Stimulated activated naive CD8-positive, alpha-beta T cell treated with anti-CD3 and anti-CD28 coated beads, Interleukin-15, Interleukin-2, amounts not matched to agents 100 U/mL and 50 U/mL, for 24 hours (primary cell): ENCODE measurements at regions not wholly inside any gene's neighbourhood (a gene's known extent, or its start where the extent isn't known, plus 50 kb on each side); places are given as distances from the start of the nearest gene placed in this dataset.
"Not testable (repeated sequence)": the region's sequence is repeated elsewhere in the genome, so short reads cannot be mapped to it uniquely, and the experiment has no call there.

ENCODE experiments used
- ATAC-seq: fragments of 150-1000 bp; cut with Tn5 transposase; one replicate; pipeline ENCODE4 v1.10.0; 2021
- DNase-seq: peaks from one replicate; pipeline ENCODE4 v3.0.0; 2021

DNA sequence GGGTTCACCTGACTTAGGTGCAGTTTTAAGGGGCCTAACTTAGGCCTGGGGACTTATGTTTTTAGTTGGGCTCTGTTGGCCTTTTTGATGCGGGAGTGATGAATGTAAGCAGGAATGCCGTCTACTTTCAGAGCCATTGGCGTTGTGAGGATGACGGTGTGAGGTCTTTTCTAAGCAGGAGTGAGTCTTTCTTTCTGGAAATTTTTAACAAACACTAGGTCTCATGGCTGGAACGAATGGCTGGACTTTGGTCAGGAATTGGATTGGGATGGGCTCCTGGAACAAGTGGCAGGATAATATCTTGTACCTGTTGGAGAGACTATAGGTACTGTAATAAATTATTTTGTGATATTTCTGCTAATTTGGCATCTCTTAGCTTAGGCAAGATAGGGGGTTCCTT, 163.9 kb upstream of the CCZ1B start:
- ATAC-seq, DNase-seq: not testable (repeated sequence)

DNA sequence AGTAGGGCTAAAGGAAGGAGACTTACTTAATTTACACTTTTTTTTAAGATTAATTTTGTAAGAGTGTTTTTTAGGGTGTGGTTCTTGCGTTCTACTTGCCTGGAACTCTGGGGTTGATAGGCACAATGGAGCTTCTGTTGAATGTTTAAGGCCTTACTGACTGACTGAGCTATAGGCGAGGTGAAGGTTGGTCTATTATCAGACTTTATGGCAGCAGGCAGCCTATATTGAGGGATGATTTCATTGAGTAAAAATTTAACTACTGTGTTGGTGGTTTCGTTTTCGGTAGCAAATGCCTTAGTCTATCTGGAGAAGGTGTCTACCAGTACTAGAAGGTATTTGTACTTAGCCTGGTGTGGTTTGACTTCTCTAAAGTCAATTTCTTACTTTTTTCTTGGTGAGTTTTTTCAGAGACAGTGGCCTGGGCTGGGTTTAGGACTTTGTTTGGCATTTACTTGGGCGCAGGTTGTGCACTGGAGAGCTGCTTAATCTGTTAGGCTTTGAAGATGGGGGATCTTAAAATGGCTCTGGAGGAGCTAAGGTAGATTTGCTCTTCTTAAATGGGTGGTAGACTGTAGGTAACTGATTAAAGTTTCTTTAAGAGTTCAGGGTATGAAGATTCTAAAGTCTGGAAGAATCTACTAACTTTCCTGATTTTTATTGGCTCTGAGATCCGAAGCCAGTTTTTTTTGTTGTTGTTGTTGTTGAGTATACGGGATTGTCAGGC, 164.5 kb upstream of the CCZ1B start:
- not testable (repeated sequence) for ATAC-seq, DNase-seq

DNA sequence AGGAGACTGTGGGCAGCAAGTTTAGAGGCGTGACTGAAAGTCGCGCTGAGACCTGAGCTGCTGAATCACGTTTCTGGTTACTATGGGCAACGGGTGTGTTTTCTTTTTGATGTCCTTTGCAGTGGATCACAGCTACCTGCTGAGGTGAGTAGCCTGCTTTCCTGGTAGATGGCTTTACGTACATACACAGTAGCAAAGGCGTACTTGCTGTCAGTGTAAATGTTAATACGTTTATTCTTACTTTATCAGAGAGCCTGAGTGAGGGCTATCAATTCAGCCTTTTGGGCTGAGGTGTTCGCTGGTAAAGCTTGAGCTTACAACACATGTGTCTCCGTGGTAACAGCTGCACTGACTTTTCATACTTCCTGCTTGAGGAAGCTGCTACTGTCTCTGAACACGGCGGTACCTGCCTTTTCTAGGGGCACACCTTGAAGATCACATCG, 165.1 kb upstream of the CCZ1B start:
- DNase-seq = peak; percentile 7
- ATAC-seq = not testable (repeated sequence)

DNA sequence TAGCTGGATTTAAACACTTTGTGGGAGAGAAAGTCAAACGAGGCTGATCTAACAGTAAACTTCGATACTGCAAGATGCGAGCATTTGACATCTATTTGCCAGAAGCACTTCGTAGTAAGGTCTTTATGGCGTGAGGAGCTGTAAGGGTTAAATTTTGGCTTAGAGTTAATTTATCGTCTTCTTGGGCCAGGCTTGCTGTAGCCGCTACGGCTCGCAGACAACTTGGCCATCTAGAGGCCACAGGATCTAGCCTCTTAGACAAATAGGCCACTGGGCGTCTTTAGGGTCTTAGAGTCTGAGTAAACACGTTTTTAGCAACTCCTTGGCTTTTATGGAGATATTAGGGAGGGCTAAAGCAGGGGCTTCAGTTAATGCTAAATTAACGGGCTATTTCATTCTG, 165.6 kb upstream of the CCZ1B start:
- DNase-seq, ATAC-seq: not testable (repeated sequence)

DNA sequence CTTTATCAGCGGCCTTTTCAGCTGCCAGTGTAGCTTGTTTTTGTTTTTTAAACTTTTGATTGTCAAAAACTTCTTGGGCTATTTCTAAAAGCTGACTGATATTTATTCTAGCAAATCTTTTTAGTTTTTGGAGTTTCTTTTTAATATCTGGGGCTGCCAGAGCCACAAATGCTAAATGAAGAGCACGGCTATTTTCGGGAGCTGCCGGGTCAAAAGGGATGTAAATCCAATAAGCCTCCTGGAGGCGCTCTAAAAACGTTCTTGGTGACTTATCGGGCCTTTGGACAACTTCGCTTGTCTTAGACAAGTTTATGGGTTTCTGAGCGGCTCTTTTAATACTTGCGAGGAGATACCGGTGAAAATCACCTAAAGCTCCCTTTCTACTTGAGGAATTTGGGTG, 166.1 kb upstream of the CCZ1B start:
- ATAC-seq, DNase-seq: not testable (repeated sequence)

DNA sequence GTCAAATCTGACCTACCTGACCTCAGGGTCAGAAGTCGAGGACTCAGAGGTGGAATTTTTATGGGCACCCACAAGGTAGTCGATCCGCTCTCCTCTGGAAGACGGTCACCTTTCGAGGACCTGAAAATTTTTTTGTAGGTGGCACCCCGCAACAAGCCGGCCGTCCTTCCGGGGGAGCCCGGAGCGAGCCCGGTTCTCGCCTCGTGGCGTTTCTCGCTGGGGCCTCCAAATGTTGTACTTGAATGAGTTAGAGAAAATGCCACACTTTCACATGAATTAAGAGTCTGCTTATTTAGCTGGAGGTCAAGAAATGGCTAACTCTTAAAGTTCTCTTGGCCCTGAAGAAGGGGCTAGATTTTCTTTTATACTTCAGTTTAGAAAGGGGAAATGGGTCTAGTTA, 169.0 kb upstream of the CCZ1B start:
- not testable (repeated sequence) for ATAC-seq, DNase-seq

DNA sequence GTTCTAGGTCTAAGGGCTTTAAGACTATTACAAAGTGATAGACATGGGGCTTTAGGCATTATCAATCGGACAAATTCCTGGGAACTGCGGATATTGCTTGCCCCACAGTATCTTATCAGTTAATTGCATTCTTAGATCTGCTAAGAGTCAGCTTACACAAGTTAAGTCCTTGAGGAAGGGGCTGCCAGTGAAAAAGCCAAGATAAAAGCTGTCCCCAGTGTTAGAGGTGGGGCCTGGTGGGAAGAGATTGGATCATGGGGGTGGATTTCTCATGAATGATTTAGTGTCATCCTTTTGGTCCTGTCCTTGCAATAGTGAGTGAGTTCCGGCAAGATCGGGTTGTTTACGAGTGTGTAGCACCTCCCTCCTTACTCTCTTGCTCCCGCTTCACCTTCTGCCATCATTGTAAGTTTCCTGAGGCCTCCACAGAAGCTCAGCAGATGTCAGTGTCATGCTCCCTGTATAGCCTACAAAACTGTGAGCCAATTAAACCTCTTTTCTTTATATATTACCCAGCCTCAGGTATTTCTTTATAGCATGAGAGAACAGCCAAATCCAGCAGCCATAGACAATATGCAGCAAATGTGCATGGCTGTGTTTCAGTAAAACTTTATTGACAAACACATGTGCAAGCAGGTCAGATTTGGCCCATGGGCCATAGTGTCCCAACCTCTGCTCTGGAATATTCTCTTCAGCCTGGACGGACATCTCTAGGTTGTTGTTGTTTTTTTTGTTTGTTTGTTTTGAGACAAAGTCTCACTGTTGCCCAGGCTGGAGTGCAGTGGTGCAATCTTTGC, 169.6 kb upstream of the CCZ1B start:
- ATAC-seq, DNase-seq: not testable (repeated sequence)

DNA sequence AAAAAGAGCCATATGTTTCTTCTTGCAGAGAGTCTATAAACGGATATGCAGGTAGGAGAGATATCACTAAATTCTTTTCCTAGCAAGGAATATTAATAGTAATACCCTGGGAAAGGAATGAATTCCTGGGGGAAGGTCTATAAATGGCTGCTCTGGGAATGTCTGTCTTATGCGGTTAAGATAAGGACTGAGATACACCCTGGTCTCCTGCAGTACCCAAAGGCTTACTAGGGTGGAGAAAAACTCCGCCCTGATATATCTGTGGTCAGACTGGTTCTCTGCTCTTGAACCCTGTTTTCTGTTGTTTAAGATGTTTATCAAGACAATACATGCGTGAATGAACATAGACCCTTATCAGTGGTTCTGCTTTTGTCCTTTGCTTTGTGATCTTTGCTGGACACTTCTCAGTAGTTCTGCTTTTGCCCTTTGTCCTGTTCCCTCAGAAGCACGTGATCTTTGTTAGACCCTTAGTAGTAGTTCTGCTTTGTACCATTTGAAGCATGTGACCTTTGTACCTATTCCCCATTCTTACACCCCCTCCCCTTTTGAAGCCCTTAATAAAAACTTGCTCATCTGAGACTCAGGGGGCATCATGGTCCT, 173.1 kb upstream of the CCZ1B start:
- not testable (repeated sequence) for DNase-seq, ATAC-seq

DNA sequence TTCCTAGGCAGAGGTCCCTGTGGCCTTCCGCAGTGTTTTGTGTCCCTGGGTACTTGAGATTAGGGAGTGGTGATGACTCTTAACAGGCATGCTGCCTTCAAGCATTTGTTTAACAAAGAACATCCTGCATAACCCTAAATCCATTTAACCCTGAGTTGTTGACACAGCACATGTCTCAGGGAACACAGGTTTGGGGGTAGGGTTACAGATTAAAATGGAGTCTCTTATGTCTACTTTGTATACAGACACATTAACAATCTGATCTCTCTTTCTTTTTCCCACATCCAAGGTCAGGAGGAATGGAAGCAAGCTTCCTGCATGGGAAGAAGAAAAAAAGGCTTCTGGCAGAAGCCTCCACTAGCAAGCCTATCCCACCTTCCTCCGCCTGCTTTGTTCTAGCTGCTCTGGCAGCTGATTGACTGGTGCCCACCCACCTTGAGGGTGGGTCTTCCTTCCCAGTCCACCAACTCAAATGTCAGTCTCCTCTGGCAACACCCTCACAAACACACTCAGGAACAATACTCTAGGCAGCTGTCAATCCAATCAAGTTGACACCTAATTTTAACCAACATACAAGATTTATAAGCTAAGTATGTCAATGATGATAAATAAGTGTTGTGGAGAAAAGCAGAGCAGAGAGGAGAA, 176.5 kb upstream of the CCZ1B start:
- DNase-seq = no peak
- ATAC-seq = no peak

DNA sequence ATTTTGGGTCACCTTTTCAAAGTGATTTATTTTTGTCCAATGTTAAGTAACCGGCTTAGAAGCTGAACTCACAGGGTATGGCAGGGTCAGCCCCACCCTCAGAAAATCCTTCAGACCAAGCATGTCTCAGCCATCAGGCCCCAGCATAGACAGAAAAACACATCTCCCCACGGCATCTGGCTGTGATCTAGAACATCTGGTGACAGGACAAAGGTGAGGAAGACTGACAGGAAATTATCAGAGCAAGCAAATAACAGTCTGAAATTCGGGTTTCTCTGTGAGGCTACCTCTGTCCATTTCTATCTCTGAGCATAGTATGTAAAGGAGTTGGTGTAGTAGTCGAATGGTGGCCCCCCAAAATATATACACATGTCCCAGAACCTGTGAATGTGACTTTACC, 177.0 kb upstream of the C1GALT1 start:
- DNase-seq (no peak), ATAC-seq (no peak)

DNA sequence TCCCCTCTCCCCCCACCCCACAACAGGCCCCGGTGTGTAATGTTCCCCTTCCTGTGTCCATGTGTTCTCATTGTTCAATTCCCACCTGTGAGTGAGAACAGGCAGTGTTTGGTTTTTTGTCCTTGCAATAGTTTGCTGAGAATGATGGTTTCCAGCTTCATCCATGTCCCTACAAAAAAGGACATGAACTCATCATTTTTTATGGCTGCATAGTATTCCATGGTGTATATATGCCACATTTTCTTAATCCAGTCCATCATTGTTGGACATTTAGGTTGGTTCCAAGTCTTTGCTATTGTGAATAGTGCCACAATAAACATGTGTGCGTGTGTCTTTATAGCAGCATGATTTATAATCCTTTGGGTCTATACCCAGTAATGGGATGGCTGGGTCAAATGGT, 176.4 kb upstream of the C1GALT1 start:
- ATAC-seq, DNase-seq: not testable (repeated sequence)

DNA sequence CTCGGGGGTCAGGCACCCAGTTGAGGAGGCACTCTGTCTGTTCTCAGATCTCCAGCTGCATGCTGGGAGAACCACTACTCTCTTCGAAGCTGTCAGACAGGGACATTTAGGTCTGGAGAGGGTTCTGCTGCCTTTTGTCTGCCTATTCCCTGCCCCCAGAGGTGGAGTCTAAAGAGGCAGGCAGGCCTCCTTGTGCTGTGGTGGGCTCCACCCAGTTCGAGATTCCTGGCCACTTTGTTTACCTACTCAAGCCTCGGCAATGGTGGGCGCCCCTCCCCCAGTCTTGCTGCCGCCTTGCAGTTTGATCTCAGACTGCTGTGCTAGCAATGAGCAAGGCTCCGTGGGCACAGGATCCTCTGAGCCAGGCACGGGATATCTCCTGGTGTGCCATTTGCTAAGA, 171.1 kb upstream of the C1GALT1 start:
- ATAC-seq, DNase-seq: not testable (repeated sequence)

DNA sequence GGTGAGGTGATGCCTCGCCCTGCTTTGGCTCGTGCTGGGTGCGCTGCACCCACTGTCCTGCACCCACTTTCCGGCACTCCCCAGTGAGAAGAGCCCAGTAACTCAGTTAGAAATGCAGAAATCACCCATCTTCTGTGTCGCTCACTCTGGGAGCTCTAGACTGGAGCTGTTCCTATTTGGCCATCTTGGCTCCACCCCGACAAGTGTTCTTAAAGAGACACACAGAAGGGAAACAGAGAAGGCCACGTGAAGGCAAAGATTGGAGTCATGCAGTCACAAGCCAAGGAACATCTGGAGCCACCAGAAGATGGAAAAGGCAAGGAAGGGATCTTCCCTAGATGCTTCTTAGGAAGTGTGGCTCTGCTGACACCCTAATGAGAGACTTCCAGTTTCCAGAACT, 170.6 kb upstream of the C1GALT1 start:
- ATAC-seq, DNase-seq: not testable (repeated sequence)

DNA sequence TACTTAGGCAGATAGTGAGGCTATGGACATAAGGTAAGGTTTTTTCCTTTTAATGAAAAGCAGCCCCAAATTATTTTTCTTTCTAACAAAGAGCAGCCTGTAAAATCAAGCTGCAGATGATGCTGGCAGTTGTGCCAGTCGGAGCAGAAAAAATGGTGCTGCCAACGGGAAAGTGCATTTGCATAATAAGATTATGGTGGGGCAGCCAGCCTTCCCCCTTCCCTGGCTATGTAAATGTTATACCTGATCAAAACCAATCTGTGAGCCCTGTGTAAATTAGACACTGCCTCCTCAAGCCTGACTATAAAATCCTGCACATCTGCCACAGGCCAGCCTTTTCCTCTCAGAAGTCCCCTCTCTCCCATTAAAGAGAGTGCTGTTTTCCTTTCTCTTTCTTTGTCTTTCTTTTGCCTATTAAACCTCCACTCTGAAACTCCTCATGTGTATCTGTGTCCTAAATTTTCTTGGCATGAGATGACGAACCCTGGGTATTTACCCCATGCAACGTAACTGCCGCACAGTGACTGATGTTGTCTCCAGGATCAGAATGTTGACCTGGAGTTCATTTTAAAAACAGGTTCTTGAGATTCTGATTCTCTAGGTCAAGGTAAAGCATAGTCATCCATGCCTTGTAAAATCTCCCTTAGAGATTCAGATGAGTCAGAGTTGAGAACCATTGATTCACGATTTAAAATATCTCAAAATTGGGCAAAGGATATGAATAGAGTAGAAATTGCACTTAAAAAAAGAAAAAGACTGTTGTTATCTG, 167.3 kb upstream of the C1GALT1 start:
- no peak for DNase-seq
- no peak for ATAC-seq

DNA sequence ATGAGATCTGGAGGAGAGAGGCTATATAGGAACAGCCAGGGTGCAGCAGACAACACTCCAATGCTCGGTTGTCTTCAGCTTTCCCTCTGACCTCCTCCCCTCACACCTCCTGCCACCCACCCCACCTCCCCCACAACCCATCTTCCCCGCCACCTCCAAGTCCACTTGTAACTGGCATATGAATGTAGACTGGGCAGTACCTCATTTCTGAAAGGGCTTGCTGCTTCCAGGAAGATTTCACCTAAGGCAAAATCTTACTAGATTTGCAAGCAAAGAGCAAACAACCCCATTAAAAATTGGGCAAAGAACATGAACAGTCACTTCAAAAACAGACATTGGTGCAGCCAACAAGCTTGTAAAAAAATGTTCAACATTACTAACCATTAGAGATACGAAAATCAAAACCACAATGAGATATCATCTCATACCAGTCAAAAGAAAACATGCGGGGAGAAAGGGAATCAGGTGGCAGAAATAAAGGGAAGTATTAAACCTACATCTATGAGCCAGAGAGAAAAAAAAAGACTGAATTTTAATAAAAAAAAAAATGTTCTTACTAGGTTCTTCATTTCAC, 164.6 kb upstream of the C1GALT1 start:
- ATAC-seq = no peak
- no peak for DNase-seq

DNA sequence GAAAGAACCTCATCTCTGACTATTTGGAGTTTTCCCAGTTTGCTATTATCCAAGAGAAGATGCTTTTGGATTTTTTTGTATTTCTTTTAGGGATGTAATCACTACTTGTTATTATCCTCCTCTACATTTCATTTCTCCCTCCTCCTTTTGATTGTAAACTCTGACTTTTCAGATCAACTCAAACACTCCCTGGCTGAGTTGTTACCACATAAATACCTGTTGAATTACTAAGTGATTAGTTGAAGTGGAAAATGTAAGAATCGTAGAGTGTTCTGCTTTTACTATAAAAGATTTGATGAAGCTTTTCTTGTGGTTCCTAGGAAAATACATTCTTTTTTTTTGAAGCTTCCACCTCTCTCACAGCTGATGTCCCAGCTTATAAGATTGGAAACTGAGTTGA, 164.1 kb upstream of the C1GALT1 start:
- no peak for ATAC-seq

DNA sequence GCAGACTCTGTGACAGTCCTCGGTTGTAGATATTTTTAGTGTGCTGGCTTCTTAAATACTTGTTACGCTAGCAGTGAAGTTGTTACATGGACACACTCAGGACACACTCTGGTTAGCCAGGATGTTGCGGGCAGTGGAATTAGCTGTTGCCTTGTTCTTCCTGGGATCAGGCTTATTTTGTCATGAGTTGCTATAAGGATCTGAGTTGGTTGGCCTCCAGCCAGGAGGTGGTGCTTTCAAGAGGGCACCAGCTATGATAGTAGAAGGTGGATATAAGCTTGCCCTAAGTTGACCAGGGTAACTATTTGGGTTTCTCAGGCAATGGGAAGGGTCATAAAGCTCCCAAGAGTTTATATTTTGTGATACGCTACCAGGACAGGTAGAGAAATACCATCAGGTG, 150.1 kb upstream of the C1GALT1 start:
- DNase-seq (no peak), ATAC-seq (no peak)

More for the DNA sequence above, 164.1 kb upstream of the C1GALT1 start:
- no peak for DNase-seq

DNA sequence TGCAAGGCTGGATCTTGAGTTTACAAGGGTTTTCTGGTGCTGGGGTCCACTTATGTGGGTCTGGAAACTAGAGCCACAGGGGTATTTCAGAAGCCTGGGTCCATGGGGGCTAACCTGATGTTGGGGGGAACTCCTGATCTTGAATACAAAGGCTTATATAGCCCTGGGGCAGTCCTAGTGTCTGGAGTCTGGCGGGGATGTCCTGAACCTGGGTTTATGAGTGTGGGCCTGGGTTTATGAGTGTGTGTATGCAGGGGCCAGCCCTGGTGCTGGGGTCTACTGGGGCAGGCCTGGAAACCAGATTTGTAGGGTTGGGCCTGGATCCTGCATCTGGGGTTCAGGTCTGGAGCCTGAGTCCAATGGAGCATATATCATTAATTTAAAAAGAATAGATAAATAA, 146.5 kb upstream of the C1GALT1 start:
- ATAC-seq (no peak), DNase-seq (no peak)

DNA sequence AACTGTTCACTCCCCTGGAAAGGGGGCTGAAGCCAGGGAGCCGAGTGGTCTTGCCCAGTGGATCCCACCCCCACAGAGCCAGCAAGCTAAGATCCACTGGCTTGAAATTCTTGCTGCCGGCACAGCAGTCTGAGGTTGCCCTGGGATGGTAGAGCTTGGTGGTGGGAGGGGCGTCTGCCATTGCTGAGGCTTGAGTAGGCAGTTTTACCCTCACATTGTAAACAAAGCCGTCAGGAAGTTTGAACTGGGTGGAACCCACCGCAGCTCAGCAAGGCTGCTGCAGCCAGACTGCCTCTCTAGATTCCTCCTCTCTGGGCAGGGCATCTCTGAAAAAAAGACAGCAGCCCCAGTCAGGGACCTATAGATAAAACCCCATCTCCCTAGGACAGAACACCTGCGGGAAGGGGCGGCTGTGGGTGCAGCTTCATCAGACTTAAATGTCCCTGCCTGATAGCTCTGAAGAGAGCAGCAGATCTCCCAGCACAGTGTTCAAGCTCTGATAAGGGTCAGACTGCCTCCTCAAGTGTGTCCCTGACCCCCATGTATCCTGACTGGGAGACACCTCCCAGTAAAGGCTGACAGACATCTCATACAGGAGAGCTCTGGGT, 140.0 kb upstream of the C1GALT1 start:
- not testable (repeated sequence) for DNase-seq, ATAC-seq

DNA sequence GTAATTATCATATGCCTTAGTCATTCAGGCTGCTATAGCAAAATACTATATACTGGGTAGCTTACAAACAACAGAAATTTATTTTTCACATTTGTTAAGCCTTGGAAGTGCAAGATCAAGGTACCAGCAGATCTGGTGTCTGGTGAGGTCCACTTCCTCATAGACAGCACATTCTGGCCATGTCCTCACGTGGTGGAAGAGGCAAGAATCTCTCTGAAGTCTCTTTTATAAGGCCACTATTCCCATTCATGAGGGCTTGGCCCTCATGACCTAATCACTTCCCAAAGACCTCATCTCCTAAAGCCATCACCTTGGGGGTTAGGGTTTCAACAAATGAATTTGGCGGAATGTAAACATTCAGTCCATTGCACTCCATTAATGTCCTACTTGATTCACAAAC, 137.5 kb upstream of the C1GALT1 start:
- ATAC-seq (no peak), DNase-seq (no peak)

DNA sequence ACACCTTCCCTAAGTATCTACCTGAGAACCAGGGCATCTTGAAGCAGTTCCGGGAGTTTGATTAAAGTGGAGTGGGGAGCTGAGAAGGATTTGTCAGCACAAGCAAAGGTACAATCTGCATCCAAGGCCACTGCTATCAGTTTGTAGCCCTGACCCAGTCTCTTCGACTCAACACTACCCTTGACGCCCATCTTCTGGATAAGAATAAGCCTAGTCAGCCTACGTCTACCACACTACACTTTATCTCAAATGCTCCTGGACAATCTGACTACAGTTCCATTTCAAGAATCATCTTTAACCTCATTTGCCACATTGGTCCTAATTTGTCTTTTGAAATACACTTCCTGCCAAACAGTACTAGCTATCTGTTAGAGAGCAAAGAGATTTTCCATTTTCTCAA, 134.1 kb upstream of the C1GALT1 start:
- no peak for DNase-seq
- ATAC-seq = no peak
